GM12865 (cell line): ENCODE measurements at regions not wholly inside any gene's neighbourhood (a gene's known extent, or its start where the extent isn't known, plus 50 kb on each side); places are given as distances from the start of the nearest gene placed in this dataset.
"Not testable (repeated sequence)": the region's sequence is repeated elsewhere in the genome, so short reads cannot be mapped to it uniquely, and the experiment has no call there.

Experiments
- DNase-seq: peaks from one replicate; pipeline ENCODE4 v3.0.0; 2010; ENCODE audit warnings: low read depth
- H3K4me3 ChIP-seq: 2 replicates; pipeline ENCODE4 v1.5.1; 2011; ENCODE audit warnings: mild to moderate bottlenecking, low read depth, low read length, control low read depth
- CTCF ChIP-seq: IDR thresholded peaks from 2 replicates; pipeline ENCODE4 v1.5.1; 2011; ENCODE audit warnings: low read length, control low read depth, low read depth, inconsistent platforms; ENCODE audit not compliant: insufficient read depth; ENCODE audit errors: missing control alignments

GRCh38 chr2:129803871-129804270, 175.6 kb upstream of the RAB6C start:
- H3K4me3 ChIP-seq: no peak overlapping the region
- no peak for TF ChIP-seq CTCF
- no peak for DNase-seq

GRCh38 chr2:129805899-129806298, 173.6 kb upstream of the RAB6C start:
- H3K4me3 ChIP-seq: no peak overlapping the region
- TF ChIP-seq CTCF: no peak
- DNase-seq: no peak

- no peak for TF ChIP-seq CTCF
- DNase-seq: no peak
- no peak overlapping the region for H3K4me3 ChIP-seq
These were observed 173.1 kb upstream of the RAB6C start for GRCh38 chr2:129806317-129806716.

- no peak overlapping the region for H3K4me3 ChIP-seq
- no peak for DNase-seq
- no peak for TF ChIP-seq CTCF
These were observed 172.5 kb upstream of the RAB6C start for GRCh38 chr2:129806990-129807389.

- DNase-seq, H3K4me3 ChIP-seq: not testable (repeated sequence)
These were observed 171.7 kb upstream of the RAB6C start for GRCh38 chr2:129807642-129808338.

- no peak for DNase-seq
- no peak overlapping the region for H3K4me3 ChIP-seq
- no peak for TF ChIP-seq CTCF
These were observed 168.9 kb upstream of the RAB6C start for GRCh38 chr2:129810521-129810920.

- H3K4me3 ChIP-seq: no peak overlapping the region
- TF ChIP-seq CTCF: no peak
- peak; percentile 20 for DNase-seq
These were observed 167.4 kb upstream of the RAB6C start for GRCh38 chr2:129812071-129812470.
